ENCODE measurements at regions not wholly inside any gene's neighbourhood (a gene's known extent, or its start where the extent isn't known, plus 50 kb on each side); places are given as distances from the start of the nearest gene placed in this dataset.

DNA sequence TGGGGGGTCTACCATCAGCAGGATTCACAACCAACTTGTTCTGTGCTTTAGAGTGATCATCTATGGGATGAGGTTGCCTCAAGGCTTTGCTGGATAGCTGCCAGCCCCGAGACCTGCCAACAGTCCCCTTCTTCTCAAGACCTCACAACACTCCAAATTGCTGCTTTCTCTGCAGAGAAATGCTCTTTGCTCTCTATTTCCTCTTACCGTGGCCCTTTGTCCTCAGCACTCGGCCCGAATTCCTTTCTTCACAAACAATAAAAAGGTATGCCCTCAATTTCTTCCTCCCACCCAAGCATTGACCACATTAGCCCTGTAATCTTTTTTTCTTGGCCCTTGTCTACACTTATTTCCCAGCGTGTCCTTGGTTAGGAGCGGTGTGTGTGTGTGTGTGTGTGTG is 147.4 kb upstream of the SNX19 start:
- TF ChIP-seq, protein P1, sequence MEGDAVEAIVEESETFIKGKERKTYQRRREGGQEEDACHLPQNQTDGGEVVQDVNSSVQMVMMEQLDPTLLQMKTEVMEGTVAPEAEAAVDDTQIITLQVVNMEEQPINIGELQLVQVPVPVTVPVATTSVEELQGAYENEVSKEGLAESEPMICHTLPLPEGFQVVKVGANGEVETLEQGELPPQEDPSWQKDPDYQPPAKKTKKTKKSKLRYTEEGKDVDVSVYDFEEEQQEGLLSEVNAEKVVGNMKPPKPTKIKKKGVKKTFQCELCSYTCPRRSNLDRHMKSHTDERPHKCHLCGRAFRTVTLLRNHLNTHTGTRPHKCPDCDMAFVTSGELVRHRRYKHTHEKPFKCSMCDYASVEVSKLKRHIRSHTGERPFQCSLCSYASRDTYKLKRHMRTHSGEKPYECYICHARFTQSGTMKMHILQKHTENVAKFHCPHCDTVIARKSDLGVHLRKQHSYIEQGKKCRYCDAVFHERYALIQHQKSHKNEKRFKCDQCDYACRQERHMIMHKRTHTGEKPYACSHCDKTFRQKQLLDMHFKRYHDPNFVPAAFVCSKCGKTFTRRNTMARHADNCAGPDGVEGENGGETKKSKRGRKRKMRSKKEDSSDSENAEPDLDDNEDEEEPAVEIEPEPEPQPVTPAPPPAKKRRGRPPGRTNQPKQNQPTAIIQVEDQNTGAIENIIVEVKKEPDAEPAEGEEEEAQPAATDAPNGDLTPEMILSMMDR (IDR thresholded peaks at IDR 0.05): no peak
- TF ChIP-seq SIN3A (IDR thresholded peaks at IDR 0.05; ENCODE audit: borderline replicate concordance, insufficient read depth, low read depth, low read length): no peak
- TF ChIP-seq, protein P2, sequence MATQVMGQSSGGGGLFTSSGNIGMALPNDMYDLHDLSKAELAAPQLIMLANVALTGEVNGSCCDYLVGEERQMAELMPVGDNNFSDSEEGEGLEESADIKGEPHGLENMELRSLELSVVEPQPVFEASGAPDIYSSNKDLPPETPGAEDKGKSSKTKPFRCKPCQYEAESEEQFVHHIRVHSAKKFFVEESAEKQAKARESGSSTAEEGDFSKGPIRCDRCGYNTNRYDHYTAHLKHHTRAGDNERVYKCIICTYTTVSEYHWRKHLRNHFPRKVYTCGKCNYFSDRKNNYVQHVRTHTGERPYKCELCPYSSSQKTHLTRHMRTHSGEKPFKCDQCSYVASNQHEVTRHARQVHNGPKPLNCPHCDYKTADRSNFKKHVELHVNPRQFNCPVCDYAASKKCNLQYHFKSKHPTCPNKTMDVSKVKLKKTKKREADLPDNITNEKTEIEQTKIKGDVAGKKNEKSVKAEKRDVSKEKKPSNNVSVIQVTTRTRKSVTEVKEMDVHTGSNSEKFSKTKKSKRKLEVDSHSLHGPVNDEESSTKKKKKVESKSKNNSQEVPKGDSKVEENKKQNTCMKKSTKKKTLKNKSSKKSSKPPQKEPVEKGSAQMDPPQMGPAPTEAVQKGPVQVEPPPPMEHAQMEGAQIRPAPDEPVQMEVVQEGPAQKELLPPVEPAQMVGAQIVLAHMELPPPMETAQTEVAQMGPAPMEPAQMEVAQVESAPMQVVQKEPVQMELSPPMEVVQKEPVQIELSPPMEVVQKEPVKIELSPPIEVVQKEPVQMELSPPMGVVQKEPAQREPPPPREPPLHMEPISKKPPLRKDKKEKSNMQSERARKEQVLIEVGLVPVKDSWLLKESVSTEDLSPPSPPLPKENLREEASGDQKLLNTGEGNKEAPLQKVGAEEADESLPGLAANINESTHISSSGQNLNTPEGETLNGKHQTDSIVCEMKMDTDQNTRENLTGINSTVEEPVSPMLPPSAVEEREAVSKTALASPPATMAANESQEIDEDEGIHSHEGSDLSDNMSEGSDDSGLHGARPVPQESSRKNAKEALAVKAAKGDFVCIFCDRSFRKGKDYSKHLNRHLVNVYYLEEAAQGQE (IDR thresholded peaks at IDR 0.05; ENCODE audit: insufficient read depth in 1 of 2, low read depth in 2 of 2, low read length in 1 of 2): no peak
